Bronchial epithelial cell (primary cell): ENCODE measurements at regions not wholly inside any gene's neighbourhood (a gene's known extent, or its start where the extent isn't known, plus 50 kb on each side); places are given as distances from the start of the nearest gene placed in this dataset.

Experiments
- DNase-seq: peaks from one replicate; pipeline ENCODE4 v3.0.0-alpha.2; 2010; ENCODE audit warnings: low read depth
- FAIRE-seq: peaks from 2 replicates; lab custom pipeline; 2011; peaks lifted over from hg19 to GRCh38; lab: Jason Lieb, UNC
- H3K27me3 ChIP-seq: 2 replicates; pipeline ENCODE4 v1.5.1; 2011; ENCODE audit warnings: low read length; ENCODE audit not compliant: control insufficient read depth, insufficient read depth
- H3K36me3 ChIP-seq: 2 replicates; pipeline ENCODE4 v1.5.1; 2011; ENCODE audit warnings: low read length; ENCODE audit not compliant: control insufficient read depth, insufficient read depth
- H3K4me3 ChIP-seq: 2 replicates; pipeline ENCODE4 v1.5.1; 2011; ENCODE audit warnings: mild to moderate bottlenecking, low read depth, low read length, control low read depth
- CTCF ChIP-seq: IDR thresholded peaks from 2 replicates; pipeline ENCODE4 v1.5.1; 2011; ENCODE audit warnings: mild to moderate bottlenecking, moderate library complexity, low read length, control low read depth, inconsistent platforms; ENCODE audit not compliant: insufficient read depth, severe bottlenecking

GRCh38 chr11:29584342-29584741, 432.5 kb downstream of the KCNA4 start:
- no peak for DNase-seq
- Histone ChIP-seq H3K36me3 (no peaks in the 10 kb centered on the region), H3K27me3 (no peaks in the 10 kb centered on the region), H3K4me3 (no peak overlapping the region)
- no peak for TF ChIP-seq CTCF
- FAIRE-seq, result no peak

DNA sequence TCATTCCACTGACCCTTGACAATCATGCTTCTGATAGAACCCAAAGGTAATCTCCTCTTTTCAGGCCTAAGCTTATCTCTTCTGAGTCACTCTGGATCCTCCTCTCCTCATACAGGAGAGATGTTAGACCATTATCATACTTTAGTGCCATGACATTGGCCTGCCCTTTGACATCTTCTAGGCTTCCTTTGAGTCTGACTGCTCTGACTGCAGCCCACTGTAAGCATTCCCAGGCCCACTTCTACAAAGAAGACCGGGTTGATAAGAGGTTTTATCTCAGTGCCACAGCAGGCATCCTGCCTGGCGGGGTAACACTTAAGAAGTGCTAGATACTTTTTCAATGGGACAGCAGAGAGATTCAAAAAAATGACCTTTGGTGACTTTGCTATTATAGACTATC, 438.0 kb downstream of the KCNA4 start:
- H3K36me3 ChIP-seq, result no peaks in the 10 kb centered on the region
- DNase-seq (no peak), FAIRE-seq (no peak)
- H3K4me3 ChIP-seq, result no peak overlapping the region
- TF ChIP-seq CTCF, result no peak
- H3K27me3 ChIP-seq, result no peaks in the 10 kb centered on the region

DNA sequence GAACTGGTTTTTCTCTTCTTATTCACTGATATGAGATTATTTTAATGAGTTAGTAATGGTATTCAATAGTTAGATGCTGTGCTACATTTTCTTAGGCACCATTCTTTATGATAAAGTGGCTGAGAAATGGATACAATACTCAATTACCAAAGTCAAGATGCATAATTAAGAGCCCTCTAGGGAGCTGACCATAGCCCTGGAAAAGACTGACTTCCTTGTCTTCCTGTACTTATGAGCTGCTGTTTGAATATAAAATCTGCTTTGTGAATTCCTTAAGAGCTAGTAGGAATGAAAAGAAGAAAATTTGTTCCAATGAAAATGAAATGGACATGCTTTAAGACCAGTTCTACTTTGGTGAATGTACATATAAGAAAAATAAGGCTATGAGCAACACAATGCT, 452.3 kb downstream of the KCNA4 start:
- TF ChIP-seq CTCF, result no peak
- no peaks in the 10 kb centered on the region for H3K36me3 ChIP-seq
- no peak for FAIRE-seq
- H3K4me3 ChIP-seq, result no peak overlapping the region
- DNase-seq, result no peak
- no peaks in the 10 kb centered on the region for H3K27me3 ChIP-seq

DNA sequence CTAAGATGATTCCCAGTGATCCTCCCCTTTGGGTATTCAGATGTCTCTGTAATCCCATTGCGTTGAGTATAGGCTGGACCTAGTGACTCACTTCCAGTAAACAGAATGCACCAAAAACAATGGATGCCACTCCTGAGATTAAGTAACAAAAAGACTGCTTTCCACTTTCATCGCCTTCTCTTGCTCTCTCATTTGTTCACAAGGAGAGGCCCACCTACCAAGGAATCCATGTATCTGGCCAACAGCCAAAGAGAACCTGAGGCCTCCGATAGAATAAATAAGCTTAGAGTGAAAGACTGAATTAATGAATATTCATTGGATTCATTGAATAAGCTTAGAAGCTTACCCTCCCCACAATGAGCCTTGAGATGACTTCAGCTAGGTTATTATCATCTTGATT, 454.6 kb downstream of the KCNA4 start:
- Histone ChIP-seq H3K36me3 (no peaks in the 10 kb centered on the region), H3K4me3 (no peak overlapping the region), H3K27me3 (no peaks in the 10 kb centered on the region)
- peak; percentile 29 for DNase-seq
- FAIRE-seq, result no peak
- TF ChIP-seq CTCF, result no peak

DNA sequence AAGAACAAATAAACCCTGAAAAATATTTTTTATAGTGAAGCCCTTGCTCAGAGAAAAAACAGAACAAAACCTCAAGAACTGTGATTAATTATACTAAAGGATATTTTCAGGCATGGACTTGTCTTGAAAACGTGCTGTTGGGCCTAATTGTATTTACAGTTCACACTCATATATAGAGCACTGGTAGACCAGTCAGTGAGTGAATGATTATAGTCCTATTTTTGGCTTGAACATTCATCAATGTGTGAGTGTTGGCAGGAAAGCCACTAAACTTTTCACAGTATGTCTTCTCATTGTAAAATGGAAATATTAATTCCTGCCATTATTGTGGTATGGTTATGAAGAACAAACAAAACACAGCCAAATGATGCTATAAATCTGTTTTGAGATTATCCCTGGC, 462.8 kb downstream of the KCNA4 start:
- DNase-seq (peak; percentile 7), FAIRE-seq (no peak)
- Histone ChIP-seq H3K4me3 (no peak overlapping the region), H3K27me3 (no peaks in the 10 kb centered on the region), H3K36me3 (no peaks in the 10 kb centered on the region)
- TF ChIP-seq CTCF, result no peak

- Histone ChIP-seq H3K27me3 (no peaks in the 10 kb centered on the region), H3K36me3 (no peaks in the 10 kb centered on the region), H3K4me3 (no peak overlapping the region)
- no peak for TF ChIP-seq CTCF
- DNase-seq, result no peak
- FAIRE-seq, result no peak
Measured at GRCh38 chr11:29538339-29539036, 478.3 kb downstream of the KCNA4 start.
